ENCODE measurements at regions not wholly inside any gene's neighbourhood (a gene's known extent, or its start where the extent isn't known, plus 50 kb on each side); places are given as distances from the start of the nearest gene placed in this dataset.

- H3K9me3 ChIP-seq (ENCODE audit: control insufficient read depth, insufficient read depth, low read length): no peaks in the 10 kb centered on the region
- no peaks in the 10 kb centered on the region for H3K4me1 ChIP-seq (ENCODE audit: control insufficient read depth, insufficient read depth, low read length)
- no CpG with 5 or more reads among the region's 5 CpGs for WGBS (ENCODE audit: insufficient coverage, insufficient read length)
- no peak overlapping the region for H3K27ac ChIP-seq (ENCODE audit: low read length)
- H3K36me3 ChIP-seq (ENCODE audit: control insufficient read depth, insufficient read depth, low read length): no peaks in the 10 kb centered on the region
- no peak overlapping the region for H3K4me3 ChIP-seq (ENCODE audit: low read length)
- no peaks in the 10 kb centered on the region for H3K27me3 ChIP-seq (ENCODE audit: control insufficient read depth, insufficient read depth, low read length)
- DNase-seq (ENCODE audit: low read depth, low spot score): no peak
These were observed 1462.8 kb upstream of the LRRTM1 start for GRCh38 chr2:81767187-81767912.

GRCh38 chr2:81747481-81748070 lies 1443.0 kb upstream of the LRRTM1 start:
- no peak overlapping the region for H3K4me3 ChIP-seq (ENCODE audit: low read length)
- no peaks in the 10 kb centered on the region for H3K36me3 ChIP-seq (ENCODE audit: control insufficient read depth, insufficient read depth, low read length)
- H3K4me1 ChIP-seq (ENCODE audit: control insufficient read depth, insufficient read depth, low read length): no peaks in the 10 kb centered on the region
- WGBS (ENCODE audit: insufficient coverage, insufficient read length): no CpG with 5 or more reads among the region's 2 CpGs
- no peak for DNase-seq (ENCODE audit: low read depth, low spot score)
- H3K9me3 ChIP-seq (ENCODE audit: control insufficient read depth, insufficient read depth, low read length): no peaks in the 10 kb centered on the region
- no peaks in the 10 kb centered on the region for H3K27me3 ChIP-seq (ENCODE audit: control insufficient read depth, insufficient read depth, low read length)
- H3K27ac ChIP-seq (ENCODE audit: low read length): no peak overlapping the region

GRCh38 chr2:81739966-81740365 lies 1435.4 kb upstream of the LRRTM1 start:
- no peak for DNase-seq (ENCODE audit: low read depth, low spot score)
- Histone ChIP-seq H3K4me3 (ENCODE audit: low read length) (no peak overlapping the region), H3K36me3 (ENCODE audit: control insufficient read depth, insufficient read depth, low read length) (no peaks in the 10 kb centered on the region), H3K27ac (ENCODE audit: low read length) (no peak overlapping the region), H3K27me3 (ENCODE audit: control insufficient read depth, insufficient read depth, low read length) (no peaks in the 10 kb centered on the region), H3K4me1 (ENCODE audit: control insufficient read depth, insufficient read depth, low read length) (no peaks in the 10 kb centered on the region), H3K9me3 (ENCODE audit: control insufficient read depth, insufficient read depth, low read length) (no peaks in the 10 kb centered on the region)
- no CpG with 5 or more reads among the region's 6 CpGs for WGBS (ENCODE audit: insufficient coverage, insufficient read length)

- Histone ChIP-seq H3K27me3 (ENCODE audit: control insufficient read depth, insufficient read depth, low read length) (no peaks in the 10 kb centered on the region), H3K27ac (ENCODE audit: low read length) (no peak overlapping the region), H3K9me3 (ENCODE audit: control insufficient read depth, insufficient read depth, low read length) (no peaks in the 10 kb centered on the region), H3K4me3 (ENCODE audit: low read length) (no peak overlapping the region), H3K4me1 (ENCODE audit: control insufficient read depth, insufficient read depth, low read length) (no peaks in the 10 kb centered on the region), H3K36me3 (ENCODE audit: control insufficient read depth, insufficient read depth, low read length) (no peaks in the 10 kb centered on the region)
- no CpG with 5 or more reads among the region's 1 CpG for WGBS (ENCODE audit: insufficient coverage, insufficient read length)
- no peak for DNase-seq (ENCODE audit: low read depth, low spot score)
These were observed 1430.4 kb upstream of the LRRTM1 start for GRCh38 chr2:81734981-81735380.

- Histone ChIP-seq H3K36me3 (ENCODE audit: control insufficient read depth, insufficient read depth, low read length) (no peaks in the 10 kb centered on the region), H3K4me1 (ENCODE audit: control insufficient read depth, insufficient read depth, low read length) (no peaks in the 10 kb centered on the region), H3K9me3 (ENCODE audit: control insufficient read depth, insufficient read depth, low read length) (no peaks in the 10 kb centered on the region), H3K27ac (ENCODE audit: low read length) (no peak overlapping the region), H3K27me3 (ENCODE audit: control insufficient read depth, insufficient read depth, low read length) (no peaks in the 10 kb centered on the region), H3K4me3 (ENCODE audit: low read length) (no peak overlapping the region)
- DNase-seq (ENCODE audit: low read depth, low spot score): no peak
- WGBS (ENCODE audit: insufficient coverage, insufficient read length): no CpG with 5 or more reads among the region's 2 CpGs
These were observed 1410.3 kb upstream of the LRRTM1 start for GRCh38 chr2:81714817-81715216.

GRCh38 chr2:81706856-81707255 lies 1402.3 kb upstream of the LRRTM1 start:
- no peak overlapping the region for H3K27ac ChIP-seq (ENCODE audit: low read length)
- H3K9me3 ChIP-seq (ENCODE audit: control insufficient read depth, insufficient read depth, low read length): no peaks in the 10 kb centered on the region
- no peaks in the 10 kb centered on the region for H3K27me3 ChIP-seq (ENCODE audit: control insufficient read depth, insufficient read depth, low read length)
- H3K36me3 ChIP-seq (ENCODE audit: control insufficient read depth, insufficient read depth, low read length): no peaks in the 10 kb centered on the region
- DNase-seq (ENCODE audit: low read depth, low spot score): no peak
- H3K4me1 ChIP-seq (ENCODE audit: control insufficient read depth, insufficient read depth, low read length): no peaks in the 10 kb centered on the region
- H3K4me3 ChIP-seq (ENCODE audit: low read length): no peak overlapping the region
- WGBS (ENCODE audit: insufficient coverage, insufficient read length): no CpG with 5 or more reads among the region's 2 CpGs

- no CpG with 5 or more reads among the region's 2 CpGs for WGBS (ENCODE audit: insufficient coverage, insufficient read length)
- H3K27me3 ChIP-seq (ENCODE audit: control insufficient read depth, insufficient read depth, low read length): no peaks in the 10 kb centered on the region
- no peak overlapping the region for H3K4me3 ChIP-seq (ENCODE audit: low read length)
- no peaks in the 10 kb centered on the region for H3K4me1 ChIP-seq (ENCODE audit: control insufficient read depth, insufficient read depth, low read length)
- no peaks in the 10 kb centered on the region for H3K9me3 ChIP-seq (ENCODE audit: control insufficient read depth, insufficient read depth, low read length)
- no peaks in the 10 kb centered on the region for H3K36me3 ChIP-seq (ENCODE audit: control insufficient read depth, insufficient read depth, low read length)
- DNase-seq (ENCODE audit: low read depth, low spot score): no peak
- H3K27ac ChIP-seq (ENCODE audit: low read length): no peak overlapping the region
These were observed 1399.3 kb upstream of the LRRTM1 start for GRCh38 chr2:81703831-81704230.

GRCh38 chr2:81692566-81692965 lies 1388.0 kb upstream of the LRRTM1 start:
- no CpG with 5 or more reads among the region's 3 CpGs for WGBS (ENCODE audit: insufficient coverage, insufficient read length)
- Histone ChIP-seq H3K36me3 (ENCODE audit: control insufficient read depth, insufficient read depth, low read length) (no peaks in the 10 kb centered on the region), H3K4me3 (ENCODE audit: low read length) (no peak overlapping the region), H3K9me3 (ENCODE audit: control insufficient read depth, insufficient read depth, low read length) (no peaks in the 10 kb centered on the region), H3K27me3 (ENCODE audit: control insufficient read depth, insufficient read depth, low read length) (no peaks in the 10 kb centered on the region), H3K4me1 (ENCODE audit: control insufficient read depth, insufficient read depth, low read length) (no peaks in the 10 kb centered on the region), H3K27ac (ENCODE audit: low read length) (no peak overlapping the region)
- DNase-seq (ENCODE audit: low read depth, low spot score): no peak

- no peaks in the 10 kb centered on the region for H3K36me3 ChIP-seq (ENCODE audit: control insufficient read depth, insufficient read depth, low read length)
- H3K4me3 ChIP-seq (ENCODE audit: low read length): no peak overlapping the region
- H3K27me3 ChIP-seq (ENCODE audit: control insufficient read depth, insufficient read depth, low read length): no peaks in the 10 kb centered on the region
- no peaks in the 10 kb centered on the region for H3K4me1 ChIP-seq (ENCODE audit: control insufficient read depth, insufficient read depth, low read length)
- H3K9me3 ChIP-seq (ENCODE audit: control insufficient read depth, insufficient read depth, low read length): no peaks in the 10 kb centered on the region
- WGBS (ENCODE audit: insufficient coverage, insufficient read length): no CpG with 5 or more reads among the region's 2 CpGs
- no peak for DNase-seq (ENCODE audit: low read depth, low spot score)
- no peak overlapping the region for H3K27ac ChIP-seq (ENCODE audit: low read length)
These were observed 1371.1 kb upstream of the LRRTM1 start for GRCh38 chr2:81675641-81676040.

GRCh38 chr2:81672923-81673322 lies 1368.4 kb upstream of the LRRTM1 start:
- Histone ChIP-seq H3K9me3 (ENCODE audit: control insufficient read depth, insufficient read depth, low read length) (no peaks in the 10 kb centered on the region), H3K27me3 (ENCODE audit: control insufficient read depth, insufficient read depth, low read length) (no peaks in the 10 kb centered on the region), H3K36me3 (ENCODE audit: control insufficient read depth, insufficient read depth, low read length) (no peaks in the 10 kb centered on the region), H3K4me1 (ENCODE audit: control insufficient read depth, insufficient read depth, low read length) (no peaks in the 10 kb centered on the region), H3K4me3 (ENCODE audit: low read length) (no peak overlapping the region), H3K27ac (ENCODE audit: low read length) (no peak overlapping the region)
- no peak for DNase-seq (ENCODE audit: low read depth, low spot score)

- H3K36me3 ChIP-seq (ENCODE audit: control insufficient read depth, insufficient read depth, low read length): no peaks in the 10 kb centered on the region
- WGBS (ENCODE audit: insufficient coverage, insufficient read length): no CpG with 5 or more reads among the region's 5 CpGs
These were observed 1368.0 kb upstream of the LRRTM1 start for GRCh38 chr2:81672516-81672915.

More at GRCh38 chr2:81672516-81672915, 1368.0 kb upstream of the LRRTM1 start:
- no peaks in the 10 kb centered on the region for H3K9me3 ChIP-seq (ENCODE audit: control insufficient read depth, insufficient read depth, low read length)
- DNase-seq (ENCODE audit: low read depth, low spot score): no peak
- H3K4me1 ChIP-seq (ENCODE audit: control insufficient read depth, insufficient read depth, low read length): no peaks in the 10 kb centered on the region
- H3K4me3 ChIP-seq (ENCODE audit: low read length): no peak overlapping the region
- no peak overlapping the region for H3K27ac ChIP-seq (ENCODE audit: low read length)
- no peaks in the 10 kb centered on the region for H3K27me3 ChIP-seq (ENCODE audit: control insufficient read depth, insufficient read depth, low read length)

Data from iPS DF 6.9 (cell line).